Endothelial cell of umbilical vein (primary cell): ENCODE measurements at regions not wholly inside any gene's neighbourhood (a gene's known extent, or its start where the extent isn't known, plus 50 kb on each side); places are given as distances from the start of the nearest gene placed in this dataset.

Experiments used
- BruUV-seq: library from RNA; stranded (reverse); fragments of 400-500 nt; replicated peaks from 2 replicates; lab custom pipeline; 2021; lab: Mats Ljungman, UMichigan
- CTCF ChIA-PET: fragments of 300-600, 350-600 bp; sonication (Branson Sonifier 250); formaldehyde crosslinking; loops from one replicate; lab custom pipeline; 2021; ENCODE audit warnings: antibody characterized with exemption, inconsistent platforms; lab: Charles Lee
- POLR2A ChIA-PET: fragments of 300-600, 350-600 bp; sonication (Branson Sonifier 250); formaldehyde crosslinking; loops from one replicate; lab custom pipeline; 2021; ENCODE audit warnings: antibody characterized with exemption, inconsistent platforms; lab: Charles Lee
- DNase-seq: peaks from one replicate; pipeline ENCODE4 v3.0.0-alpha.2; 2011; ENCODE audit warnings: low read depth, low spot score
- FAIRE-seq: peaks from 2 replicates; lab custom pipeline; 2011; peaks lifted over from hg19 to GRCh38; lab: Jason Lieb, UNC
- H2AFZ ChIP-seq: 2 replicates; pipeline ENCODE4 v1.6.0; 2012; ENCODE audit warnings: low read depth, low read length, control low read depth, inconsistent platforms
- H3K27ac ChIP-seq: 2 replicates; pipeline ENCODE4 v1.5.1; 2011; ENCODE audit warnings: low read depth, mild to moderate bottlenecking, control low read depth, low read length, moderate library complexity; ENCODE audit not compliant: insufficient read depth
- H3K27me3 ChIP-seq, 2 experiments: 2 replicates each; pipeline versions ENCODE4 v1.6.0 to v1.6.1; 2011; ENCODE audit warnings: low read length in 2 of 2, mixed read lengths in 1 of 2; ENCODE audit not compliant: control insufficient read depth in 2 of 2, insufficient read depth in 2 of 2
- H3K36me3 ChIP-seq, 2 experiments: 2 replicates in 1 of 2; 3 replicates in 1 of 2; pipeline ENCODE4 v1.5.1; 2011; ENCODE audit warnings: low read length in 2 of 2, mild to moderate bottlenecking in 1 of 2, moderate library complexity in 1 of 2; ENCODE audit not compliant: control insufficient read depth in 2 of 2, insufficient read depth in 2 of 2; ENCODE audit errors: extremely low read depth in 1 of 2
- H3K4me1 ChIP-seq: 3 replicates; pipeline ENCODE4 v1.5.1; 2011; ENCODE audit warnings: mild to moderate bottlenecking, low read length; ENCODE audit not compliant: control insufficient read depth, insufficient read depth; ENCODE audit errors: extremely low read depth
- H3K4me2 ChIP-seq: 2 replicates; pipeline ENCODE4 v1.6.1; 2011; ENCODE audit warnings: low read length, control low read depth, mixed read lengths; ENCODE audit not compliant: insufficient read depth
- H3K4me3 ChIP-seq, 3 experiments: fragments of 200-600 bp in 1 of 3; sonication (generic), shearing (Covaris generic) in 1 of 3; replicated peaks in 1 of 3; 2 replicates each; pipeline ENCODE4 v1.5.1; 2011 to 2016; ENCODE audit warnings: control low read depth in 3 of 3, low read length in 3 of 3, mild to moderate bottlenecking in 2 of 3, inconsistent platforms in 1 of 3, low read depth in 1 of 3, moderate library complexity in 1 of 3; ENCODE audit not compliant: insufficient read depth in 1 of 3
- H3K79me2 ChIP-seq: 2 replicates; pipeline ENCODE4 v1.6.0; 2012; ENCODE audit warnings: low read length, inconsistent platforms; ENCODE audit not compliant: control insufficient read depth, insufficient read depth
- H3K9ac ChIP-seq: replicated peaks from 2 replicates; pipeline ENCODE3; 2011; ENCODE audit warnings: low read length, control low read depth; ENCODE audit not compliant: insufficient read depth; ENCODE audit errors: extremely low read depth
- H3K9me1 ChIP-seq: replicated peaks from 3 replicates; pipeline ENCODE4 v1.6.0; 2011; ENCODE audit warnings: mild to moderate bottlenecking, low read length; ENCODE audit not compliant: control insufficient read depth, insufficient read depth; ENCODE audit errors: extremely low read depth
- H3K9me3 ChIP-seq: replicated peaks from 2 replicates; pipeline ENCODE4 v1.5.1; 2012; ENCODE audit warnings: low read length, inconsistent platforms; ENCODE audit not compliant: control insufficient read depth, insufficient read depth
- H4K20me1 ChIP-seq: replicated peaks from 2 replicates; pipeline ENCODE3; 2011; ENCODE audit warnings: mild to moderate bottlenecking, low read length; ENCODE audit not compliant: control insufficient read depth, insufficient read depth; ENCODE audit errors: extremely low read depth
- CTCF ChIP-seq, 2 donors: IDR thresholded peaks; 1 replicate in 1 of 2; 2 replicates in 1 of 2; pipeline ENCODE4 v1.5.1; 2011; ENCODE audit warnings: low read length in 2 of 2, mild to moderate bottlenecking in 2 of 2, moderate library complexity in 2 of 2, control low read depth in 1 of 2, inconsistent platforms in 1 of 2, low read depth in 1 of 2; ENCODE audit not compliant: insufficient read depth in 1 of 2; ENCODE audit errors: extremely low read depth in 1 of 2
- EZH2 ChIP-seq: IDR thresholded peaks from 2 replicates; pipeline ENCODE4 v1.6.1; 2012; ENCODE audit warnings: borderline replicate concordance, low read depth, mild to moderate bottlenecking, moderate library complexity, low read length, inconsistent platforms; ENCODE audit not compliant: severe bottlenecking
- FOS ChIP-seq: IDR thresholded peaks from 2 replicates; pipeline ENCODE4 v1.6.1; 2011; ENCODE audit warnings: mild to moderate bottlenecking, low read length, moderate library complexity, borderline replicate concordance; ENCODE audit not compliant: insufficient read depth
- JUN ChIP-seq: IDR thresholded peaks from 2 replicates; pipeline ENCODE4 v1.6.1; 2011; ENCODE audit warnings: borderline replicate concordance, low read depth; ENCODE audit not compliant: insufficient read length, insufficient read depth
- MAX ChIP-seq: IDR thresholded peaks from 2 replicates; pipeline ENCODE4 v1.6.1; 2011; ENCODE audit not compliant: insufficient read depth, insufficient read length
- MYC ChIP-seq: IDR thresholded peaks from one replicate; pipeline ENCODE4 v1.6.1; 2011; ENCODE audit warnings: mild to moderate bottlenecking, low read depth, low read length
- POLR2AphosphoS5 ChIP-seq: IDR thresholded peaks from 2 replicates; pipeline ENCODE4 v1.6.1; 2012; ENCODE audit warnings: low read depth, mild to moderate bottlenecking, control low read depth, low read length, moderate library complexity; ENCODE audit not compliant: insufficient read depth
- dilution Hi-C: fragments of 300-500 bp; cut with MboI; formaldehyde crosslinking; loops from one replicate; pipeline ENCODE4 v1.15.0; 2019; ENCODE audit warnings: low sequenced_read_pairs; ENCODE audit not compliant: extremely low pct_ligation_motif_present
- intact Hi-C: fragments of 100-400 bp; cut with micrococcal nuclease; formaldehyde crosslinking; loops from one replicate; pipeline ENCODE4 v1.10.0; 2022

- CTCF ChIA-PET, result no interaction called here
- dilution Hi-C loops, result no loop called here
These were observed 211.1 kb downstream of the SOD2 start for GRCh38 chr6:159481897-159482296.

More at GRCh38 chr6:159481897-159482296, 211.1 kb downstream of the SOD2 start:
- H3K4me2 ChIP-seq, result no peak overlapping the region
- FAIRE-seq (no peak), DNase-seq (no peak)
- POLR2A ChIA-PET, result no interaction called here
- TF ChIP-seq MAX (no peak), CTCF (IDR thresholded peaks at IDR 0.05; ENCODE audit: extremely low read depth in 1 of 2, insufficient read depth in 1 of 2, low read depth in 1 of 2, low read length in 2 of 2) (no peak), MYC (no peak), JUN (no peak), POLR2AphosphoS5 (no peak), EZH2 (no peak), FOS (no peak)
- peaks cover 1% of the 10 kb centered on the region for H3K9me3 ChIP-seq
- H3K4me1 ChIP-seq, result no peaks in the 10 kb centered on the region
- no peak overlapping the region for H3K9ac ChIP-seq
- no TSS peak for BruUV-seq
- H3K36me3 ChIP-seq, result no peaks in the 10 kb centered on the region
- H3K27ac ChIP-seq, result no peak overlapping the region
- H3K9me1 ChIP-seq, result no peaks in the 10 kb centered on the region
- H3K79me2 ChIP-seq, result no peaks in the 10 kb centered on the region
- H3K4me3 ChIP-seq, result no peak overlapping the region
- intact Hi-C loops, result no loop called here
- no peak overlapping the region for H2AFZ ChIP-seq
- H4K20me1 ChIP-seq, result no peaks in the 10 kb centered on the region
- H3K27me3 ChIP-seq, result no peaks in the 10 kb centered on the region
